Lower lobe of right lung (tissue), 2 donors: ENCODE measurements at regions not wholly inside any gene's neighbourhood (a gene's known extent, or its start where the extent isn't known, plus 50 kb on each side); places are given as distances from the start of the nearest gene placed in this dataset.

Source experiments
- ATAC-seq, 2 donors: fragments of 200-7000 bp; cut with Tn5 transposase; one replicate each; pipeline ENCODE4 v1.9.1; 2020 to 2022; ENCODE audit warnings: mild to moderate bottlenecking in 2 of 2, moderate library complexity in 2 of 2
- DNase-seq: peaks from one replicate; pipeline ENCODE4 v3.0.0-alpha.2; 2020
- H3K27ac ChIP-seq: fragments of 200-600 bp; one replicate; pipeline ENCODE4 v1.8.0; 2022
- H3K27me3 ChIP-seq: fragments of 200-600 bp; one replicate; pipeline ENCODE4 v1.8.0; 2022; ENCODE audit warnings: low read depth
- H3K36me3 ChIP-seq: fragments of 200-600 bp; one replicate; pipeline ENCODE4 v1.8.0; 2022; ENCODE audit warnings: mild to moderate bottlenecking
- H3K4me1 ChIP-seq: fragments of 200-600 bp; one replicate; pipeline ENCODE4 v1.8.0; 2022
- H3K4me3 ChIP-seq: fragments of 200-600 bp; one replicate; pipeline ENCODE4 v1.8.0; 2022; ENCODE audit warnings: mild to moderate bottlenecking
- H3K9me3 ChIP-seq: fragments of 200-600 bp; one replicate; pipeline ENCODE4 v1.8.0; 2022
- intact Hi-C: fragments of 100-400 bp; cut with DNase I; formaldehyde crosslinking; loops from one replicate; pipeline ENCODE4 v1.11.0; 2022
- TF ChIP-seq, protein P1 (sequence below): fragments of 200-600 bp; IDR thresholded peaks from one replicate; pipeline ENCODE4 v1.8.0; 2022; ENCODE audit warnings: antibody characterized with exemption, mild to moderate bottlenecking
- donor health status: DM: no; HTN: yes; CAD: no; lungs with severe emphysema.

DNA sequence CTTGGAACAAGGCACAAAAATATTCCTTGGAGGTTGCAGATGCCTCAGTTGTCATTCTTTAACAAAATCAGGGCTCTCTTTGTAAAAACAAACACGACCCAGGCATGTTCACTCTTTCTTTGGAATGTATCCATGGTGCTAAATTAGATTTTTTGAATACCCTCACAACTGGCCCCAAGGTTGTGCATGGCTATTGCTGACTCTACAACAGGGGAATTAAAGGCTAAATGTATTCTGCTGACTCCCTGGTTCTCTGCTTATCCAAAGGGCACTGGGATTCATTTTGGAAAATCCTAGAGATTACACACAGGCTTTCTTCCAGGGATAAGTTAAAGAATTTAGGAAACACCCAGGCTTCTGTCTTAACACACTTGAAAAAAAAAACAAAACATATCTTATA lies 332.5 kb downstream of the WDR11 start:
- TF ChIP-seq, protein P1, sequence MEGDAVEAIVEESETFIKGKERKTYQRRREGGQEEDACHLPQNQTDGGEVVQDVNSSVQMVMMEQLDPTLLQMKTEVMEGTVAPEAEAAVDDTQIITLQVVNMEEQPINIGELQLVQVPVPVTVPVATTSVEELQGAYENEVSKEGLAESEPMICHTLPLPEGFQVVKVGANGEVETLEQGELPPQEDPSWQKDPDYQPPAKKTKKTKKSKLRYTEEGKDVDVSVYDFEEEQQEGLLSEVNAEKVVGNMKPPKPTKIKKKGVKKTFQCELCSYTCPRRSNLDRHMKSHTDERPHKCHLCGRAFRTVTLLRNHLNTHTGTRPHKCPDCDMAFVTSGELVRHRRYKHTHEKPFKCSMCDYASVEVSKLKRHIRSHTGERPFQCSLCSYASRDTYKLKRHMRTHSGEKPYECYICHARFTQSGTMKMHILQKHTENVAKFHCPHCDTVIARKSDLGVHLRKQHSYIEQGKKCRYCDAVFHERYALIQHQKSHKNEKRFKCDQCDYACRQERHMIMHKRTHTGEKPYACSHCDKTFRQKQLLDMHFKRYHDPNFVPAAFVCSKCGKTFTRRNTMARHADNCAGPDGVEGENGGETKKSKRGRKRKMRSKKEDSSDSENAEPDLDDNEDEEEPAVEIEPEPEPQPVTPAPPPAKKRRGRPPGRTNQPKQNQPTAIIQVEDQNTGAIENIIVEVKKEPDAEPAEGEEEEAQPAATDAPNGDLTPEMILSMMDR, result no peak
- peaks cover 4% of the 10 kb centered on the region for H3K4me1 ChIP-seq

DNA sequence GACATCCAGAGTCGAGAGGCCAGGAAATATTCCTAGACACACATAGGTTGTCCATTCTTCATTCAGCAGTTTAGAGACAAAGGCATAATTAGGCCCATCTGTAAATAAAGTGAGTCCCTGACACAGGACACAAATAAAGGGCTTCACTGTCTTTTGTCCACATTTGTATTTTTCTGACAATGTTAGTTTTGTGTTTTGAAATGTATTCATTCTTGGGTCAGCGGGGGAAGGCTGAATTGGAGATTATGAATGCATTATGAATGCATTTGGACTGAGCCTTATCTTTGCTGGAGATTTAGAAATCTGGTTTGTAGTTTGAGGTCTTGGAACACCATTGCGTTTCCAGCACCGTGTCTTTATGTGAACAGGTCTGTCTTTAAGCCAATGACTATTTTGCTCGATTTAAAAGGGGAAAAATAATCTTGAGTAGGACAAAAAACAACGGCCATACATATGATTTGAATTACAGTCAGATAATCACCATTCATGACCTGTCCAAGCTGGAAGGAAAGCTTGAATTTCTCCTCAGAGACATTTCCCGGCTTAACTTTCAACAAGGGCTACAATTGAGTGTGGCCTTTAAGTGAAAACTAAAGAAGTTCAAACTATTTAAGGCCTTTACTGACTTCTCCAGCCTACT lies 334.8 kb downstream of the WDR11 start:
- intact Hi-C loops, result no loop called here
- Histone ChIP-seq H3K4me1 (peaks cover 4% of the 10 kb centered on the region), H3K9me3 (no peaks in the 10 kb centered on the region), H3K27me3 (no peaks in the 10 kb centered on the region), H3K4me3 (no peak overlapping the region), H3K36me3 (no peaks in the 10 kb centered on the region), H3K27ac (no peak overlapping the region)
- ATAC-seq (no peak), DNase-seq (no peak)
- TF ChIP-seq, protein P1, result no peak

More for the DNA sequence above, 332.5 kb downstream of the WDR11 start:
- intact Hi-C loops, result no loop called here
- no peaks in the 10 kb centered on the region for H3K27me3 ChIP-seq
- no peaks in the 10 kb centered on the region for H3K36me3 ChIP-seq
- H3K9me3 ChIP-seq, result no peaks in the 10 kb centered on the region
- ATAC-seq (no peak), DNase-seq (no peak)
- H3K27ac ChIP-seq, result no peak overlapping the region
- H3K4me3 ChIP-seq, result no peak overlapping the region

DNA sequence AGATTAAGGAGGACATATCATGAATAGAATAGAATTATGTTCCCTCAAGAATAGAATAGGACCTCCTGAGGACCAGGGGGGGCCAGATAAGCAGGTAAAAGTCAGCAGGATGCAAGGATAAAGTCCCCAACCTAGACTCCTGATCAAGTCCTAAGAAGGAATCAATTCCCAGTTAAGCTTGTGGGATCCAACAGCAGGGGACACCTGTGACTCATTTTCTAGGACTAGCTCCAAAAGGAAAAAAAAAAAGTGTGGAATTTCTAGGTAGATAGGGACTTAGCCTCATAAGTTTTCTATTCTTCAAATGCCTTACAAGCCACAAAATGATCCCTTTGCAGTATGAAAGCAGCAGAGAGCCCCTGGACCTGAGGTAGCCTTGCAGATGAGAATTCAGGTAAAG lies 336.2 kb downstream of the WDR11 start:
- Histone ChIP-seq H3K9me3 (no peaks in the 10 kb centered on the region), H3K4me1 (peaks cover 4% of the 10 kb centered on the region), H3K4me3 (no peak overlapping the region), H3K27me3 (no peaks in the 10 kb centered on the region), H3K27ac (no peak overlapping the region), H3K36me3 (no peaks in the 10 kb centered on the region)
- TF ChIP-seq, protein P1, result no peak
- ATAC-seq, result no peak
- DNase-seq, result no peak
- intact Hi-C loops, result no loop called here

DNA sequence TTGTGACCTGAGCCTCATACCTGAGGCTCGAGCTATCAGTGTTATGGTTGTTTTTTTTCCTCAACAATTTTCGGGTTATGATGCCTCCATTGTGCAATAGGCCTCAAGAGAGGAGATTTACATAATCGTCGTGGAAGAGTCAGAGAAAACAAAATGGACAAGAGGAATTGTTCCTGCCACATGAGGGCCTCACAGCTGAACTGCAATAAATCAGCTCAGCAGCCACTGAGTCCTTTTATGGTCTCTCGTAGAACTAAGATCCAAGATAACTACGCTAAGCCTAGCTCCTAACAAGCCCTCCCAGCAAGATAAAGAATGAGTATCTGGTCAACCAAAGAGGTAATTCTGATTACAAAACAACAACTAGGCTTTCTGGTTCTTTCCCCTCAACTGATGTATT lies 336.8 kb downstream of the WDR11 start:
- TF ChIP-seq, protein P1, result no peak
- Histone ChIP-seq H3K36me3 (no peaks in the 10 kb centered on the region), H3K4me1 (peaks cover 4% of the 10 kb centered on the region), H3K27me3 (no peaks in the 10 kb centered on the region), H3K9me3 (no peaks in the 10 kb centered on the region), H3K27ac (no peak overlapping the region), H3K4me3 (no peak overlapping the region)
- ATAC-seq (peak in 1 of 2 donors; percentile 21), DNase-seq (no peak)
- intact Hi-C loops, result no loop called here

DNA sequence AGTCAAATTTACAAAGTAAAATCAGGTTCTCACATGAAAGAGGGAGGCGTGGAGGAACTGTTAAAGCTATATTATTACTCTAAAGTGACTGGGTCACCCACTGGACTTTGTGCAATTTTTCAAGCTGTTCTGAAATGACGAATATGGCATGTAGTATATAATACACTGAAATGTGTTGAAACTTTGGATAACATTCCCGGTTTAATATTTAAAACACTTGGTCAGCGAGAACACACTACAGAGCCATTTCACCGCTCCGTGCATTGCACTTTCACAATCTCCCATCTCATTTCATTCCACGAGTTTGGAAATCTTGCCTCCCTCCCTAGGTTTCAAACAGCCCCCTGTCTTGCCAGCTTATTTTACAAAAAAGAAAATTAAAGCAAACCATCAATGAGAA lies 337.9 kb downstream of the WDR11 start:
- H3K4me1 ChIP-seq, result peaks cover 4% of the 10 kb centered on the region
- H3K9me3 ChIP-seq, result no peaks in the 10 kb centered on the region
- H3K36me3 ChIP-seq, result no peaks in the 10 kb centered on the region
- DNase-seq (no peak), ATAC-seq (peak in 1 of 2 donors; percentile 19)
- TF ChIP-seq, protein P1, result no peak
- H3K27me3 ChIP-seq, result no peaks in the 10 kb centered on the region
- intact Hi-C loops, result no loop called here
- H3K27ac ChIP-seq, result no peak overlapping the region
- H3K4me3 ChIP-seq, result no peak overlapping the region
